Activated naive CD4-positive, alpha-beta T cell treated with anti-CD3 and anti-CD28 coated beads, Interleukin-2, amount 10 ng/mL, durations not matched to agents 7 days and 5 days (primary cell): ENCODE measurements at regions not wholly inside any gene's neighbourhood (a gene's known extent, or its start where the extent isn't known, plus 50 kb on each side); places are given as distances from the start of the nearest gene placed in this dataset.

Experiments used
- CTCF ChIA-PET: fragments of 350-600 bp; sonication (Branson Sonifier 250); formaldehyde crosslinking; loops from one replicate; lab custom pipeline; 2021; ENCODE audit warnings: antibody characterized with exemption; lab: Charles Lee
- DNase-seq: peaks from one replicate; pipeline ENCODE4 v3.0.0-alpha.2; 2020
- H3K27ac Mint-ChIP-seq: one replicate; pipeline ENCODE4 v1.8.0; 2021; ENCODE audit warnings: mild to moderate bottlenecking, moderate library complexity, mixed read lengths
- H3K27me3 Mint-ChIP-seq: one replicate; pipeline ENCODE4 v1.8.0; 2021; ENCODE audit warnings: mild to moderate bottlenecking, mixed read lengths
- H3K36me3 Mint-ChIP-seq: one replicate; pipeline ENCODE4 v1.8.0; 2021; ENCODE audit warnings: mixed read lengths
- H3K4me1 Mint-ChIP-seq: one replicate; pipeline ENCODE4 v1.8.0; 2021; ENCODE audit warnings: mixed read lengths
- H3K4me3 Mint-ChIP-seq: one replicate; pipeline ENCODE4 v1.8.0; 2021; ENCODE audit warnings: mild to moderate bottlenecking, moderate library complexity, mixed read lengths
- H3K9me3 Mint-ChIP-seq: one replicate; pipeline ENCODE4 v1.8.0; 2021; ENCODE audit warnings: mixed read lengths

DNA sequence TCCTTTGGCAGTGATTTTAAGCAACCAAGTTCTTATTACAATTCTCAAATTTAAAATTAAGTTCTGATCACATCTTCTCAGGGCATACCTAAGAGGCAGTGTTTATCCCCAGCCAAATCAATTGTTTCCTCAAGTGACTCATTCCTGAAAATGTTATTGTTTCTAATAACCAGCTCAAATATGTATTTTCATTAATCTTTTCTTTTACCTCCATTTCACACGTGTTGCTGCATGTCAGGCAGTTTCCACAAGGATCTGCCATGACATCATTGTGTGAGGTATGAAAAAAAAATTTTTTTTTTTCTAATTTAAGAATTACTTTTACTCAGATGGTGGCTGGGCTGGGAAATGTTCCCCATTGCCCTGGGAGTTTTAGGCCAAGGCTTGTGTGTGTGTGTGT is 113.0 kb upstream of the NTRK2 start:
- H3K27me3 Mint-ChIP-seq = no peaks in the 10 kb centered on the region
- no peaks in the 10 kb centered on the region for H3K36me3 Mint-ChIP-seq
- no peak for DNase-seq
- no peaks in the 10 kb centered on the region for H3K4me1 Mint-ChIP-seq
- CTCF ChIA-PET = no interaction called here
- no peak overlapping the region for H3K27ac Mint-ChIP-seq
- H3K9me3 Mint-ChIP-seq = no peaks in the 10 kb centered on the region
- no peak overlapping the region for H3K4me3 Mint-ChIP-seq

DNA sequence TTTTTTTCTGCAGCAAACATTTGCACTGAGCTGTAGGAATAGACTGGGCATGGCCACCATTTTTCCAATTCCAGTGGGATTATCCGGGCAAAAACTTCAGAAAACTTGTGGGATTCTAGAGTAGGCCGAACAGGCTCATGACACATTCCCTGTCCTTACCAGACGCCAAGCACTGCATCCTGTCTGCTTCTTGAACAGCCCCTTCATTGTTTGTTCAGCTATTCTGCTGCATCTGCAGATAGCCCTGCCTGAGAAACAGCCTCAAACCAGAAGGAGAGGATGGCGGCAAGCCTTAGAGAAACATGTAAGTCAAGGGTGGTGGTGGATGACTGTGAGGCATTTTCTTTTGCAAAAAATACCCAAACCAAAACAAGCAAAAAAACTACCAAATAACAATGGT is 111.8 kb upstream of the NTRK2 start:
- CTCF ChIA-PET = no interaction called here
- H3K27me3 Mint-ChIP-seq = no peaks in the 10 kb centered on the region
- no peak overlapping the region for H3K27ac Mint-ChIP-seq
- H3K9me3 Mint-ChIP-seq = no peaks in the 10 kb centered on the region
- H3K4me3 Mint-ChIP-seq = no peak overlapping the region
- H3K4me1 Mint-ChIP-seq = no peaks in the 10 kb centered on the region
- no peak for DNase-seq
- H3K36me3 Mint-ChIP-seq = no peaks in the 10 kb centered on the region

DNA sequence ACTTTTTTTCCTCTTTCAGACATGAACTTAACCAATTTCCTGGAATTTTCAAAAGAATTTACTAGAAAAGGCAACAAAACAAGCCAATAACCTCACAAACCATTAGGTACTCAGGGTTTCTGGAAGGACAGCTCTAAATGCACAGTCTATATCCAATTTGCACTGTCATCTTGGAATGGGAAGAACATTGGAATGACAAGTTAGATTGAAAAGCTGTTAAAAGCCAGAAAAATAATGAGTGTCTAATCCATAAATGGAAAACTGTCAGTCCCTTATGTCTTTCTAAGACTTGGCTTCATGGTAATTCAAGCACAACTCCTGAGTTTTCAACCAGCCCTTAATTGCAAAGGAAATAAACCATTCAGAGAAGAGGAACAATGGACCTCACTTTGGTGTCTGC is 105.8 kb upstream of the NTRK2 start:
- Mint-ChIP-seq H3K4me3 (no peak overlapping the region), H3K27ac (no peak overlapping the region), H3K36me3 (no peaks in the 10 kb centered on the region), H3K4me1 (no peaks in the 10 kb centered on the region), H3K27me3 (no peaks in the 10 kb centered on the region), H3K9me3 (no peaks in the 10 kb centered on the region)
- CTCF ChIA-PET = no interaction called here
- DNase-seq = no peak

DNA sequence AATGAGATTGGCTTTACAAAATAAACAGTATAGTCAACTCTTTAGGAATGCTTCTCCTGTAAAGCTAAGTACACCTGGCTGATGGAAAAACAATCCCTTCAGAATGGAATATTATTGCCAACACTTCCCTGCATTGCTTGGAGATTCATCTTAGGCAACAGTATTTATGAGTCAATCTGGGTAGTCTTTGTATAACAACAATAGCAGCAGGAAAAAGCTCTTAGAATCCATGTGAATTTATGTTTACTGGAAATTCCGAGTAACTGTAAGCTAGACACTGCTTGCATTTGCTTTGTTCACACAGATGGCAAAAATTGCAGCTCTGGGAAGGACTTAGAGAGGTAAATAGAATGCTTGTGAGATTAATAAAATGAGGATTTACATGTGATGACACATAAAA is 101.7 kb upstream of the NTRK2 start:
- no peak overlapping the region for H3K27ac Mint-ChIP-seq
- no peaks in the 10 kb centered on the region for H3K27me3 Mint-ChIP-seq
- CTCF ChIA-PET = no interaction called here
- no peaks in the 10 kb centered on the region for H3K4me1 Mint-ChIP-seq
- H3K9me3 Mint-ChIP-seq = no peaks in the 10 kb centered on the region
- no peak overlapping the region for H3K4me3 Mint-ChIP-seq
- no peak for DNase-seq
- no peaks in the 10 kb centered on the region for H3K36me3 Mint-ChIP-seq

DNA sequence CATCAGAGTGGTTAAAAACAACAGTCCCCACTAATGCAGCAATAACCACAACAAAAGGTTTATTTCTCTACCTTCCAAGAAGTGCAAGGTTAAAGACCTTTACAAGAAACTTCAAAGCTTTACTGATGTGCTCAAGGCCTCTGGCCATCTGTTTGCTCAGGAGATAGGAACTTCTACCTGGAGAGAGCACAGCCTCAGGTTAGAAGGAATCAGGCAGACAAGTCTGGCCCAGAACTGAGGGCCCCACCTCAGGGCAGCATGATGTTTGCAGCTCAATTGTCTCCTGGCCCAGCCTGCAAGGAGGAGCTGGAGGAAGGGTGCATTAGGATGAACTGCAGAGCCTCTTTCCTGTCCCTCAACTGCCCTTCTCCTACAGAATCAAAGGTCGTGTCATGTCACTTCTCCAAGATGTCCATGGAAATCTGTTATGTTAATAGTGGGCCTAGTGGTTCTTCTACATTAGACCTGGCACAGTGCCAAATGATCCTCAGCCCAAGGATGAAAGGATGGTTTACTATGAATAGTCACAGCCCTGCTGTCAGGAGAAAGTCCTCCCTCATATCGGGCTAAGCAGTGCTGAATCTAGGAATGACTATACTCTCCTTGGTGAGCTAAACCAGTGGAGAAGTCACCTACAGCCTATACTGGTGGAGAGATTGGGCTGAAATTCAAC is 98.9 kb upstream of the NTRK2 start:
- Mint-ChIP-seq H3K9me3 (no peaks in the 10 kb centered on the region), H3K36me3 (no peaks in the 10 kb centered on the region), H3K27ac (no peak overlapping the region), H3K4me3 (no peak overlapping the region), H3K4me1 (no peaks in the 10 kb centered on the region), H3K27me3 (no peaks in the 10 kb centered on the region)
- CTCF ChIA-PET = no interaction called here
- DNase-seq = no peak

DNA sequence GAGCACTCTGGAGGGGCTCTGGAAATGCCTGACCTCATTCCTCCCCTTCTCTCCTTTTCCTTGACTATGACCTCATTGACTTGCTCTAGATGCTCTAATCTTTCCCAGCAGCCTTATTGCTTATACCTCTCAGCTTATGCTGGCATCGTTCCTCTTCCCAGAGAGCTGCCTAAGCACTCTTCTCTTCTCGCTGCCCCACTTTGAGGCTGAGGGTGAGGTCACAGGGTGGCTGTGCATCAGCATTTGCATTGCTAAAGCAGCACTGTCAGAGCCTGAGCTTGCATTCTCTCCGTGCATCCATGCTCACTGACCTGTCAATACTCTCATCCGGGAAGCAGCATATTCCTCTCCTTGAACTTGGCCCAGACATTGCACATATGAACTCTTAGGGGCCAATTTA is 96.4 kb upstream of the NTRK2 start:
- H3K27me3 Mint-ChIP-seq = no peaks in the 10 kb centered on the region
- no peak overlapping the region for H3K27ac Mint-ChIP-seq
- no peak for DNase-seq
- no peaks in the 10 kb centered on the region for H3K4me1 Mint-ChIP-seq
- H3K36me3 Mint-ChIP-seq = no peaks in the 10 kb centered on the region
- no peak overlapping the region for H3K4me3 Mint-ChIP-seq
- H3K9me3 Mint-ChIP-seq = no peaks in the 10 kb centered on the region
- CTCF ChIA-PET = no interaction called here

DNA sequence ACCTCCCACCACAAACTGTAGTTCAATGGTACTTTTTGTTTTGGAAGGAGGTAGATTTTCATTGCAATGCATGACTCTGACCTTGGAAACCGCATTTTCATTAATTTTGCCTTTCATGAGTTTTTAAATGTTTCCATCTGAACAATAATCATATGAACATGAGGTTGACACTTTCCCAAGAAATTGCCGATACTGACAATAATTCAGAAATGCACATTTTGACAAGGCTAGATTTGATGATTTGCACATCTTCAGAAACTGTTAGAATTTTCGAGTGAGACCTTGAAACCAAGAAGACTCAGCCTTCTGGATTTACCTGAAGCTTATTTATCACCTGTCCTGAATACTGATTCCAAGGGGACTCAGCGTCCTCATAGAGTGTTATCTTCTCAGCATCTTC is 93.8 kb upstream of the NTRK2 start:
- no peaks in the 10 kb centered on the region for H3K4me1 Mint-ChIP-seq
- CTCF ChIA-PET = no interaction called here
- H3K27me3 Mint-ChIP-seq = no peaks in the 10 kb centered on the region
- H3K36me3 Mint-ChIP-seq = no peaks in the 10 kb centered on the region
- H3K9me3 Mint-ChIP-seq = no peaks in the 10 kb centered on the region
- no peak overlapping the region for H3K4me3 Mint-ChIP-seq
- H3K27ac Mint-ChIP-seq = no peak overlapping the region
- DNase-seq = no peak

DNA sequence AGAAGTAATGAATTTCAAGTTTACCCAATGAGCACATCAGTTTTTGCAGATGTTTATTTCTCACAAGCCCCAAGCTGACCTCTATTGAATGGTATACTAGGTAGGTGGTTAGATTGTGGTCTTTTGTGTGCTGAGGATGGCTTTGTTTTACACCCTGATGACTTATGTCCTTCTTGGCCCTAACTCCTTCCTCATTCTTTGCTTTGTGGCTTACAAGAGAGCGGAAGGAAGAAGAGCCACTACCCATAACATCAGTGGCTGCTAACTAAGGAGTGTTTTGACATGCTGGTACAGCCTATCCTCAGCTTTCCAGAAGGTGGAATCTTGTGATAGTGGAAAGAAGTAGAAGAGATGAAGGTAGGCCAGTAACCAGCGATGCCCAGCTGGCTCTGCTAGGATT is 85.7 kb upstream of the NTRK2 start:
- Mint-ChIP-seq H3K4me3 (no peak overlapping the region), H3K27me3 (no peaks in the 10 kb centered on the region), H3K36me3 (no peaks in the 10 kb centered on the region), H3K27ac (no peak overlapping the region), H3K4me1 (no peaks in the 10 kb centered on the region), H3K9me3 (no peaks in the 10 kb centered on the region)
- DNase-seq = no peak
- CTCF ChIA-PET = no interaction called here

DNA sequence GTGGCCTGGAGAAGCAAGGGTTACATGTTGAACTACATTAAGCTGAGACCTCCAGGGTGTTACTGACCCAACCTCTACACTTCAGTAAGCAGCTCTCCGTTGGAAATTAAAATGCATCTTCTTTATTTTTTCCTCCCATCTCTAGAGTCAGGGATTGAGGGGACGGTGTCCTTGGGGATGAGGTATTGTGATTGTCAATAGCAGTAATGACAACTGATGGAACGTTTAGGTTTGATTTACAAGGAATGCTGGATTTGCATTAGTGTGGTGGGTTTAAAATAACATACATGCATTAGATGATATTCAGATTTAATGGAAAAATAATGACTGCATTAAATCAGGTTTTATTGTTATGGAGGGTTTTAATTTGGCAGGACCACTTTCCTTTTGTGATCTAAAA is 82.9 kb upstream of the NTRK2 start:
- Mint-ChIP-seq H3K9me3 (no peaks in the 10 kb centered on the region), H3K27me3 (no peaks in the 10 kb centered on the region), H3K36me3 (no peaks in the 10 kb centered on the region), H3K4me1 (no peaks in the 10 kb centered on the region), H3K4me3 (no peak overlapping the region), H3K27ac (no peak overlapping the region)
- CTCF ChIA-PET = no interaction called here
- no peak for DNase-seq

DNA sequence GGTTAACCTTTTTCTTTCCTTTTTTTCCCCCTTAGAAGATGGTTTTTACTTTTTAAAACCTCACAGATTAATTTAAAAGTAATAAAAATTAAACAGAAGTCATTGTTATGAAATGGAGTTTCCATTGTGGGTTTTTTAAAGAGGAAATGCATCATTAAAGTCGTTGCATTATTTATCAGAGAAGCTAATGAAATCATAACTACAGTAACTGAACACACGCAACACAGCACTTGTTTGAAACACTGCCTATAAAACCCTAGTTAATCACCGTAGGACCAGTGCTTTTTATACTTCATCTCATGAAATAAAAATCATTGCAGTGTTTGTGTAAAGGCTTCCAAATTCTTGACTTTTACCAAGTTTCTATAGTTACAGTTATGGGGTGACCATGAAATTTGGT is 82.4 kb upstream of the NTRK2 start:
- no peak for DNase-seq
- Mint-ChIP-seq H3K27me3 (no peaks in the 10 kb centered on the region), H3K4me3 (no peak overlapping the region), H3K9me3 (no peaks in the 10 kb centered on the region), H3K27ac (no peak overlapping the region), H3K36me3 (no peaks in the 10 kb centered on the region), H3K4me1 (no peaks in the 10 kb centered on the region)
- CTCF ChIA-PET = interaction anchor here (0.7 kb wide), 1 partner anchor 1777 kb away, joined by 3 read pairs; no protein-coding TSS in a partner anchor

DNA sequence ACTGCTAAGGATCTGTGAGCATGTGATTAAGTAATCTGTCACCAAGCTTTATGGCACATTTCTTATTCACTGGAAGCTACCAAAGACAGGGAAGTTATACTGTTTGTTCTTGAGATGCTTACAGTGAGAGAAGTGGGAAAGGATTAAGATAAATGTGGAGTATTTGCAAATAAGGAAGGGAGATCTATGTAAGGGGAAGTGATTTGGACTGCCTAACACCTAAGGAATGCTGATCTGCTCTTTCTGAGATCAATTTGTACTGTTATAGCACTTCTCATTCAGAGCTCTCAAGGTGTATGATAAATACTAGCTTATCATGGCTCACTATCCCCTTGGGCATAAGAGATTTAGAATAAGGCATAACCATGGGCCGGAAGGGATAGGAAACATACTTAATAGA is 80.0 kb upstream of the NTRK2 start:
- H3K4me3 Mint-ChIP-seq = no peak overlapping the region
- no peak overlapping the region for H3K27ac Mint-ChIP-seq
- no peak for DNase-seq
- H3K4me1 Mint-ChIP-seq = no peaks in the 10 kb centered on the region
- H3K9me3 Mint-ChIP-seq = no peaks in the 10 kb centered on the region
- H3K36me3 Mint-ChIP-seq = no peaks in the 10 kb centered on the region
- CTCF ChIA-PET = interaction anchor here (0.9 kb wide), 1 partner anchor 27 kb away, joined by 3 read pairs; no protein-coding TSS in a partner anchor
- no peaks in the 10 kb centered on the region for H3K27me3 Mint-ChIP-seq

DNA sequence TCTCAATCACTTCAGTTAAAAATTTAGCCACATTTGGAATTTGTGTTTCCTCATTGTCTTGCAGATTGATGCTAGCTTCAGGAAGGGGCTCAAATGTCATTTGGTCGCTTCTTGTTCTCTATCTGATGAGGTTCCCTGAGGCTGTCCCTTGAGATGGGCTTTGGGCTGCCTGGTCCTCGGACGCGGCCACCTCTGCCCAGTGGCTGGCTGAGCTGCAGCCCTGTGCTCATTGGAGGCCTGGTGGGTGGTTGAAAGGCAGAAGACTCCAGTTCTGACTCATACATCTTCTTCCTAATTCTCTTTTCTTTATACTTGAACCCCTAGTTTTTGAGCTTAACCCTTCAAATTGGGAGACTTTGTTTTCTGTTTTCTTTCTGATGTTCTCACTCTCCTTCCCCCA is 78.8 kb upstream of the NTRK2 start:
- no peak overlapping the region for H3K4me3 Mint-ChIP-seq
- H3K27ac Mint-ChIP-seq = no peak overlapping the region
- H3K4me1 Mint-ChIP-seq = no peaks in the 10 kb centered on the region
- H3K27me3 Mint-ChIP-seq = no peaks in the 10 kb centered on the region
- DNase-seq = no peak
- no peaks in the 10 kb centered on the region for H3K9me3 Mint-ChIP-seq
- CTCF ChIA-PET = no interaction called here
- no peaks in the 10 kb centered on the region for H3K36me3 Mint-ChIP-seq

DNA sequence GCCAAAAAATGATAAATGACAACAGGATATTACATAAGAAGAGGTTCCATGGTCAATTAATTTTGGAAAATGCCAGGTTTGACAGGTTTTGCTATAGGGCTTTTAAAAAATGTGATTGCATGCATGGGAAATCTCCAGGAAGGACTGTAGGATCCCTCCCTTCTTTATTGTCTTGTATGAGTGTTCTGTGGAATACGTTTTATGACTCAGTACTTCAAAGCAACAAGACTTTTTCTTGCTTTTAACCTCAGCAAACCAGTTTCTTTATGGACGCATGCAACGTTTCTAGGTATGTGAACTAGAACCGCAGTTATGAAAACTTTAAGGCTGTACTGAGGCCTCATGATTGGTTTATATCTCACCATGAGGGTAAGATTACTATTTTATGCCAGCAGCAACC is 76.6 kb upstream of the NTRK2 start:
- CTCF ChIA-PET = no interaction called here
- peaks cover 3% of the 10 kb centered on the region for H3K4me1 Mint-ChIP-seq
- no peaks in the 10 kb centered on the region for H3K9me3 Mint-ChIP-seq
- H3K4me3 Mint-ChIP-seq = no peak overlapping the region
- H3K27ac Mint-ChIP-seq = no peak overlapping the region
- H3K36me3 Mint-ChIP-seq = no peaks in the 10 kb centered on the region
- DNase-seq = no peak
- H3K27me3 Mint-ChIP-seq = no peaks in the 10 kb centered on the region

DNA sequence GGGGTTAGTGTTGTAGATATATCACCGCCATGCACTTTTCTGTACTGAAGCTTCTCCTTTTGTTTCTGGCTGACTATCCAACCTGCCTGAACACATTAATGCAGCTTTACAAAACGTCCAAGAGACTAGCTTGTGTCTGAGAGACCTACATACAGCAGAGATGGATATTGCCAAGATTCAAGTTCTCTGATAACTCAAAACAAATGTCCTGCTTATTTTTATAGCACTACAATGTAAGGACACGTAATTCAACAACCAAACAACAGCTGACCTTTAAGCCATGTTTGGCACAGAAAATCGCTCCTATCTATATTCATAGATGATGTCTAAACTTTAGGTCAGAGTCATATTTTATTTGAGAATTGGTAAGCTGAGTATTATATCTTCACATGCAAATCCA is 76.2 kb upstream of the NTRK2 start:
- no peak overlapping the region for H3K27ac Mint-ChIP-seq
- no peak overlapping the region for H3K4me3 Mint-ChIP-seq
- H3K36me3 Mint-ChIP-seq = no peaks in the 10 kb centered on the region
- DNase-seq = no peak
- H3K4me1 Mint-ChIP-seq = peaks cover 3% of the 10 kb centered on the region
- H3K27me3 Mint-ChIP-seq = no peaks in the 10 kb centered on the region
- CTCF ChIA-PET = no interaction called here
- peaks cover 2% of the 10 kb centered on the region for H3K9me3 Mint-ChIP-seq

DNA sequence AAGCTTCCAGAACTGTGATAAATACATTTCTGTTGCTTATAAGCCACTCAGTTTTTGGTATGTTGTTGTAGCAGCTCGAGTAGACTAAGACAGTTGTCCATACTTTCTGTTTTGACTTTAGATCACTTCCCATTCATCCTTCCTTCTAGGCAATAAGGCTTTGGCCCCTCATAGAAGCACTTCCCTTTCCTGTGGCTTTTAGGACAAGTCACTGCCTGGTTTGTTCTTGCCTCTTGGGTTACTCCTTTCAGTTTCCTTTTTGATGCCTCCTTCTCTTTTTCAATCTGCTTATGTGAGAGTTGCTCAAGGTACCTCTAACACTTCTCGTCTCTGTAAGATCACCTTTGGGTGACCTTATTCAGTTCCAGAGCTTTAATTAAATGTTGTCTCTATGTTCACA is 72.4 kb upstream of the NTRK2 start:
- Mint-ChIP-seq H3K9me3 (peaks cover 7% of the 10 kb centered on the region), H3K36me3 (no peaks in the 10 kb centered on the region), H3K4me1 (peaks cover 3% of the 10 kb centered on the region), H3K27ac (no peak overlapping the region), H3K27me3 (no peaks in the 10 kb centered on the region), H3K4me3 (no peak overlapping the region)
- DNase-seq = no peak
- CTCF ChIA-PET = no interaction called here
